NCI-H1048 (cell line): ENCODE measurements at regions not wholly inside any gene's neighbourhood (a gene's known extent, or its start where the extent isn't known, plus 50 kb on each side); places are given as distances from the start of the nearest gene placed in this dataset.

Source experiments
- DNase-seq: peaks from one replicate; lab custom pipeline; 2025; lab: John Stamatoyannopoulos, UW

DNA sequence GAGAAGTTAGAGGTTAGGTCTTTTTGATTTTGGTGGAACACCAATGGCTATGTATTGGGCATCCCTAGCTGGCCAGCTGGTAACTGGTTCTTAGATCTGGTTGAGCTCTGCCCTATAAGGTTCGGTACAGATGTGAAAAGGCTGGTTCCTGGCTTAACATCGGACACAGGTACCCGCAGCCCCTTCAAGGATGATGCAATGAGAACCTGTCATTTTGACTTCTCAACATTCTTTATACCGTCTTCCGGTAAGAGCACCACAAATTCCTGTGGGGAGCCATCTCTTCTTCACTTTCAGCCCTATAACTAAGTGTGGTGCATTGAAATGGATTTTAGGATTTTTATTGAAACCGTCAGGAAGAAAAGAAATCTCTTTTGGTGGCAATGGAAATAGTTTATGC is 222.8 kb downstream of the ADAMTS9 start:
- no peak for DNase-seq

DNA sequence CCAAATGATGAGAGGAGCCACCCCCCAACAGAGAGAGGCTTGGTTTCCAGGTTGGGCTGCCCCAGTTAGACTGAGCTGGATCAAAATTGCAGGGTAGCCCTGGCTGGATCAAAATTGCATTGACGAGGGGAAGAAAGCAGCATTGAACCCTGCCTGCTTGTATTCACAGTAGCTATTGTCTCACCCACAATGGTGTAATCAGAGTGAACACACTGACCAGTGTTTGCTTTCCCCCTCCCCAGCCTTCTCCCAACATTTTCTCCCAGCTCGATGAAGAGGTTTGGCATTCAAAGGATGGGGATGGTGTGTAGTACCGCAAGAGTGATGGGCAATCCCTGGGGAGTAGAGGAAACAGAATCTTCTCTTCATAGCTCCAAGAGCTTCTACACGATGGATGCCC is 223.8 kb downstream of the ADAMTS9 start:
- DNase-seq = no peak

DNA sequence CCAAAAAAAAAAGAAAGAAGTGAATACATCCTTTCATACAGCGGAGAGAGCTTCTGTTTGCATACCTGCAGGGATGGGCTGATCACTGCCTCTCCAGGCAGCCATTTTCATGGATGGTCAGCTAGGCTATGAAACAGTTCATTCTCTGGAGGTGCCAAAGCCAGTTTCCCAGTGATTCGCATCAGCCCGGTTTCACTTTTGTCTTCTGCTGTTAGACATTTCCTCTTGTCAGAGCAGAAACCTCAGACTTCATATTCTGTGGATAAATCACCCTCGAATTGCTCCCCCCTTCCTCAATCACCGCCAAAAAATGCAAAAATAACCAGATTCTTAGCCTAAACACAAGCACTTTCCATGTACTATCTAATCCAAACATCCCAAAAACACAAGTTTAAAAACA is 225.6 kb downstream of the ADAMTS9 start:
- DNase-seq = no peak

DNA sequence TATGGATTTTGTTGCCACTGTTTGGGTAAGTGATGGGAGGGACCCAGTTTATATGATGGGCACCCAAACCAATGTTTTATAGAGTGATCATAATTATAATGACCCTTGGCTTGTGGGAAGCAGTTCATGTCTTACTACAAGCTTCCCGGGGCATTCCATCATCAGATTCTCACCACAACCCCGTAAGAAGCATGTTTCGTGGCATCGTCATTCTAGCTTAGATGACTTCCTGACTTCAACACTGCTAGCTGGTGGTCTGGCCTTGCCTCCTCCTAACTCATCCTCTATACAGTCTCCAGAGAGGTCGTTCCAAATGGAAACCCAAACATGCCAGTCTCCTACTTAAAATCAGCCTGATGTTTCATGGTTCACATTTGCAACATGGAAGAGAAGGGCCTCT is 226.9 kb downstream of the ADAMTS9 start:
- DNase-seq = no peak

DNA sequence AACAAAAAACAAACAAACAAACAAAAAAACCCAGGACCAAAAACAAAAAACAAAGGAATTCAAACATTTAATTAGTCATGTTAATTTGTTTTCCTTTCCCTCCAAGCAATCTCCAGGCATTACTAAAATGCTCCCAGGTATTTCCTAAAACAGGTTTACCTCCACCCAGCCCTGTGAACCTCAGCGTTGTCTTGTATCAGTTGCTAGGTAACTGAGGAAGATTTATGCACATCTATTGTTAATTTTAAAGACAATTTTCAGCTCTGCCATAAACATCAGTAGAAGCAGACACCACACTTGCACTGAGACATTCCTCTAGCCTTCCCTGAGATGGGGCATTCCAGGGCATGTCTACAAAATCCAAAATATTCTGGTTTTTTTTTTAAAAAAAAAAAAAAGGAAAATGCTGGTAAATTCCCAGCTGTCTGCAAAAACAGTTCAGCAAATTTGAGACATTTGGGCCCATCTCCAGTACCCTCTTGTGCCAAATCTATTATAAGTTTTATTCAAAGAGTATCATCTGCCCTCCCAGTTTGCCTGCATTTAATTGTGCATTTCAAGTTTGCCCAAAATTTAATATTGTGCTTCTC is 227.6 kb downstream of the ADAMTS9 start:
- DNase-seq = no peak

DNA sequence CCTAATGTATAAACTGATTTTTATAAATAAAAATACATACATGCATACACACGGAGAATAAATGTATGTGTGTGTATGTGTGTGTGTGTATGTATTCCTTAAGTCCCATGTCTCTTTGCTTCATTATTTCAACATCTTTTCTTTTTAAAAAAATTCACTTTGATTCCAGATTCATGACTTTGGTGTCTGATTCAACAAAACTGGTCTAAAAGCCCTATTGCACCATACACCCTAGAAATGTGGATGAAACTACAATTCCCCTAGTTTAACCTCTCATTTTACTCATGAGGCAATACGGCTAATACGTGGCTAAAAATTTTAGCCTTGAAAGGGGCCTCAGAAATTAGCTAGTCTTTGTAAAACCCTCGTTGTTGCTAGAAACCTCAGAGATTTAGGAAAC is 228.1 kb downstream of the ADAMTS9 start:
- no peak for DNase-seq

DNA sequence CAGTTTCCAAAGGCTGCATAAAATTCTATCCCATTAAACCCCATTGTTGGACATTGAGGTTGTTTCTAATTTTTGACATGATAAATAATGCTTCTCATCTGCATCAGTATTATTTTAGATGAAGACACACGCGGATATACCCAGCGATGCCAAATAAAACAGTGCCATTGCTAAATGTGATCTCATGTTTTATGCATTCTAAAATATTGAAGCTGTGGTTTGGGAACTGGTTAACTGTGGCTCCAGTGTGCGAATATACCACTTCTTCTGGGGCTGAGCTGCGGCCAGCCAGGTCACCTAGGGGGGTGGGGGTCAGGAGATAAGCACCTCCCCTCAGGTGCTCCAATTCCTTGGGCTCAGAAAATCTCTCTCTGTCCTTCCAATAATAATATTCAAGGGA is 230.0 kb downstream of the ADAMTS9 start:
- DNase-seq = no peak

DNA sequence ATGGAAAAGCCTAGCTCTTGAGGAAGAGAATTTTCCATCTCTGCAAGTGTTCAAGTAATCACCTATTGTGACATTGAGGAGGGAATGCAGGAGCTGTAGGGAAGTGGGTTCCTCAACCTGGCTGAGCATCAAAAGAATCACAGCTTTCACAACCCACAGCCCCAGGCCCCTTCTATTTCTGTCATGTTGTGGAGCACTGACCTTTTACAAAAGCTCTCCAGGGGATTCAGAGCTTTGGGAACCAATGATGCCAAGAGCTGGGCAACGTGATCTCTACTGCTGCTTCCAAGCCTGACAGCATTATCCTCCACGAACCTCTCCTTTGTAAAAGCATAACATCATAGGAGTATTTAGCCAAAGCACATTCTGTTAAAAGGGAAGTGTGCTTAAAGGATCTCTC is 231.1 kb downstream of the ADAMTS9 start:
- no peak for DNase-seq

DNA sequence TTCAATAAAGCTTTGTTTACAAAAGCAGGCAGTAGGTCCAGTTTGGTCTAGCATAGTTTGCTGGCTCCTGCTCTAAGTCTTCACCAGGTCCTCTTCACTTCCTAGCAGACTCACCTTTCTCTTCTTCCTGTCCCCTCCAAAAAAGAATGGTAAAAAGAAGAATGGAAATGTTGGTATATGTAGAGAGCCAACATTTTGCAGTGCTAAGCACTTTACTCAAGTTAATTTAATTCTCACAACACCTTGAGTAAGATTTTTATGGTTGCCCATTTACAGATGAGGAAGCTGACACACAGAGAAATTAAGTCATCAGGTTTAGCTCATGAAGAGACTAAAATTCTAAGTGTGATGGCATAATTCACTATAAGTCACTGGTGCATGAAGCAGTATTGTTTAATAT is 230.1 kb upstream of the PRICKLE2 start:
- no peak for DNase-seq

DNA sequence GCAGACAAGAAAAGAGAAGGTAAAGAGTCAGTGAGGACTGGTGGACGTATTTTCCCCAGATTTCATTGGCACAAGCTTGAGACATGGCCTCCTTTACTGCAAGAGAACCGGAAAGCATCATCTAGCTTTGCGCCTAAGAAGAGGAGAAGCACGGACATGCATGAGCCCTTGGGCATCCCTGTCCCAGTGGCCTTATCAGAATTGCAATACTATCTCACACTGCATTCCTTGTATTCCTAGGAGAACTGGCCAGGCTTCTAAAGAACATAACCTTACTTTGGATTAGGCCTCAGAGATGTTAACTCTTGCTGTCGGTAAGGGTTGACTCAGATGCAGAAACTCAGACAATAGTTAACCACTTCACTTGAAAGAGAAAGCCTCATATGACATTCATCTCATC is 229.5 kb upstream of the PRICKLE2 start:
- no peak for DNase-seq

DNA sequence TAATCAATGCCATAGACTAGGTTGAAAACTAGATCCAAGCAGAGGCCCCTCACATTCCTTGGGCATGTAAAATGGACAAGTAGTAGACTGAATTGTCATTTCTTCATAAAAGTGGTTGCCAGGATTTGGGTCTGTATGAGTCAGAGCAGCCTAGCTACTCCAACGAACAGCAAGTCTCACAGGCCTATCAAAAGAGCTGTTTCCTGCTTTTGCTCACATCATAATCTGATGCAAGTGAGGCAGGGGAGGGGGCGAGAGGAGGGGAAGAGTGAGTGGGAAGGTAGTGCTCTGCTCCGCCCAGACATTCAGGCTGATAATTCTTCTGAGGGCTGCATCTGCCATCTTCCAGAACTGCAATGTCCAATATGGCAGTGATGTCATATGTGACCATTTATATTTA is 228.9 kb upstream of the PRICKLE2 start:
- no peak for DNase-seq

DNA sequence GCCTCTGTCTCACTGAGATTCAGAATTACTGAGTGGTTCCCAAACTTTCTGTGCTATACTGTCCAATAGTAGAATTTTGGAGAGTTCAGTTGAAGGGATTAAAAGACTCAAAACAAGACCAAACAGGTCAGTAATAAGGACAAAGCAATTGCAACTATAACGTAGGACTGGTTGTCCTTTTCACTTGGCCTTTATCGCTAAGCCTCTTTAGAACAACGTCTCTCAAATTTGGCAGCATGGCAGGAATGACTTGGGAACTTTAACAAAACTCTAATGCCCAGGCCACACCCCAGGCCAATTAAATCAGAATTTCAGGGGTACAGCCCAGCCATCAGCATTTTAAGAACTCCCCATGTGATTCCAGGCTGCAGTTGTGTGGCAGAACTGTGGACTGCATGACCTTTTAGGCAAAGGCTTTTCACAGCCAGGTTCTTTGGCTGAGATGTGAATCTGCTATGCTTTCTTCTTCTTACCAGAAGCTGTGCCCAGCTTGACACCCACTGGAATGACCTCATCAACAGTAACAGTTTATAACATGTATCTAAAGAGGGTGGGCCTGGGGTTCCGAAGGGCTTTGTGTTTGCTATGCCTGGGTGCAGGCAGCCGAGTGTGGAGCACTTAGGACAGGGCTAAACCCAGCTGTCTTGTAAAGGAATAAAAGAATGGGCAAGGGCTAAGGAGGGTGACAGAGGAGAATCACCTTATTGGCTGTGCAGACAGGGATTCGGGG is 226.2 kb upstream of the PRICKLE2 start:
- no peak for DNase-seq

DNA sequence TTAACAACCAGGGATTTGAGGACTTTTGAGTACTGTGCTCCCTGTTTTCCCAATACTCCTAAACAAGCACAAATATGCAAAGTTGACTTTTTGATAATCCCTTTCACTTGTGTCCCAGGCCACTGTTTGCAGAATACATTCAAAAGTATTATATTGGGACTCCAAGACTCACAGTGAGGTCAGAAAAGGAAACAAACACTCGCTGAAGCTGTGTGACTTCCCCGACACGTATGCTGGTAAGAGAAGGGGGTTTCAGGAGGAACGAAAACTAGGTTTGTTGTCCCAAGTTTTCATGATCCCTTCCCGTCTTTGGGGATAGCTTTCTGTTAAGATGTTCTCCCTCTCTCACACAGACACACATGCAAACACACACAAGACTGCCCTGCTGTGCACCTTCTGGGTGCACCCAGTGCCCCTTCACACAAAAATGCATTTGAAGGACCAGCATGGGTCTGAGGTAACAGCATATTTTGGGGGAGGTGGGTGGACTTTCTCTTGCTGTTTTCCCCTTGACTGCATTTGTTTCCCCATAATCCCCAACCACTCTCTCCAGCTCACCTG is 225.2 kb upstream of the PRICKLE2 start:
- DNase-seq = no peak

DNA sequence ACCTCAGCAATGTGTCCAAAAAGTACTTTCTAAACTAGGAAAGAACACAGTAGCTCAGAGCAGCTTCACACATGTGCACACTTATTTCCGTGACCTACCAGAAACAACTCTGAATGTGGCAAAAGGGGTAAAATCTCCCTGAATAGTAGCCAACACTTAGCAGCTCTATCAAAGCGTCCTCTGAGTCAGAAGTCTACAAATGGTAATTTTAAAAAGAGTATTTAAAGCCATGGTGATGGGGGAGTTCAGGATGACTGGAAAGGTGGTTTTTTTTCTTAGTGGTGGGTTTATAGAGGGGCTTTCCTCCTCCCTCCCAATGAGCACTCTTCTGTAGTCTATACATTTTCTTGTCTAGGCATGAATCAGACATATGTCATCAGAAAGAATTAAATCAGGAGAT is 223.8 kb upstream of the PRICKLE2 start:
- no peak for DNase-seq

DNA sequence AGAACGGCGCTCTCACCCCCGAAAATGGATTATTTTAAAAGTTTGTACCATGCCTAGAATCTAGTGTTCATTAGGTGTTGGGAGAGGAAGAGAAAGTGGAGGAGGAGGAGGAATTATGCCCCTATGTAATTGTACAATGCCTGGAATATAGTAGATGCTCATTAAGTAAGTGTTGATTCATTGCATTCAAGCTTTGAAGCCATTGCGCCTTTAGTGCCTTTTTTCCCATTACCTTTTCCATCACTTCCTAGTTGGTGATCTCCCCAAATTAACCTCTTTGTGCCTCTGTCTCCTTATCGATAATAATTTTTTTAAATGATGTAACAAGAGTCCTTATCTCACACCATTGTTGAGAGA is 220.7 kb upstream of the PRICKLE2 start:
- no peak for DNase-seq

DNA sequence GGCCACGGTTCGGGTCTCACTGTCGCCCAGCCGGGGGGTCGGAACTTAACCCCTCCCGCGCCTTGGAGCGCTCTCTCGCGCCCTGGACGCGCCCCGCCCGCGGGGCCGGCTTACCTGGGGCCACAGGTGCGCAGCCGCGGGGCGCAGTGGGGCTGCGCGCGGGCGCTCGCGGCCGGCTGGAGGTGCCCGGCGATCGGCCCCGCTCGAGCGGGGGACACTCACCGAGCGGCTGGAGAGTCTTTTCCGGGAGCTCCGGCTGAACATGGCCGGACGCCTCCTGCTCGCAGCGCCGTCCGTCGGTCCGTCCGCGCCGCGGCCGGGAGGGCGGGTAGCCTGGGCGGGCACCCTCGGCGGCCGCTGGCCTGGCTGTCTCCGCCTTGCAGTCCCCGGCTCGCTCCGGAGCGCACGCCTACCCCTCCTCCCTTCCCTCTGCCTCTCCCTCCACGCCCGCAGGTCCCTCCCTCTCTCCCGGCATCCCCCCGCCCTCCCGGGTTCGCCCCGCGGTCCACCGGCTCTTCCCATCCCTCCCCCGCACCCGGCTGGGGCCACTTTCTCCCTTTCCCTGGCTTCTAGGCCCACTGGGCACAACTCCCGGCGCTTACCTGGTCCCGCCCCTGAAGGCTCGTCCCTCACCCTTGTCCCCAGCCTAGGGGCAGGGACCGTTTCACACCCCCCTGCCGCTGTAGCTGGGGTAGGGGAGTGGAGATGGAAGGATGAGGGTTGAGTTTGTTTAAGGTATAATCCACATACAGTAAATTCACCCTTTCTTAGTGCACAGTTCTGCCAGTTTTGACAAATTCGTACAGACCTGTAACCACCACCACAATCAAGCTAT is 220.1 kb upstream of the PRICKLE2 start:
- no peak for DNase-seq

DNA sequence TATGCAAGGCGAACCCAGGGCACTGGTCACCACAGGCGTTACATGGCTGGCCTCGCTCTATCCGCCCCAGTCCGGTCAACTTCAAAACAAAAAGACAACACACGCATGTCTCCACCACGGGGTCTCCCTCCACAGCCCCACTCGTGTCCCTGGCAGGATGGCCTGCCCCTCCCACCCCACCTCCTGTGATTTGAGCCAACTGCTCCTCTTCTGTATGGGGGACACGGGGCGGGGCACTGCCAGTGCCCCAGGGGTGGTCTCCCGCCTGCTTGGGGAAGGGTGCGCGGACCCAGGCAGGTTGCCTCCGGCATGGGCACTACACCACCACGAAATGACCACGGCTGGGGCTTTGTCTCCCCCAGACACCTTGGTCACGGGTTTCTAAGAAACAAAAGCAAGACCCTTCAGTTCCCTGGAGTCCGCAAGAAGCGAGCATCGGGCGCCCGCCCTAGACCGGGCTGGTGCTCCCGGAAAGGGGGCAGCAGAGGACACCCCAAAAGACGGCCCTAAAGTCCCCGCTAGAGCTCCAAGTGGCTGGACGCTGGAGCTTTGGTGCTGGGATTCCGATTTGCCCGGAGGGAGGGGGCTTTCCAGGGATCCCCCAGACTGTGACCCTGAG is 219.3 kb upstream of the PRICKLE2 start:
- no peak for DNase-seq

DNA sequence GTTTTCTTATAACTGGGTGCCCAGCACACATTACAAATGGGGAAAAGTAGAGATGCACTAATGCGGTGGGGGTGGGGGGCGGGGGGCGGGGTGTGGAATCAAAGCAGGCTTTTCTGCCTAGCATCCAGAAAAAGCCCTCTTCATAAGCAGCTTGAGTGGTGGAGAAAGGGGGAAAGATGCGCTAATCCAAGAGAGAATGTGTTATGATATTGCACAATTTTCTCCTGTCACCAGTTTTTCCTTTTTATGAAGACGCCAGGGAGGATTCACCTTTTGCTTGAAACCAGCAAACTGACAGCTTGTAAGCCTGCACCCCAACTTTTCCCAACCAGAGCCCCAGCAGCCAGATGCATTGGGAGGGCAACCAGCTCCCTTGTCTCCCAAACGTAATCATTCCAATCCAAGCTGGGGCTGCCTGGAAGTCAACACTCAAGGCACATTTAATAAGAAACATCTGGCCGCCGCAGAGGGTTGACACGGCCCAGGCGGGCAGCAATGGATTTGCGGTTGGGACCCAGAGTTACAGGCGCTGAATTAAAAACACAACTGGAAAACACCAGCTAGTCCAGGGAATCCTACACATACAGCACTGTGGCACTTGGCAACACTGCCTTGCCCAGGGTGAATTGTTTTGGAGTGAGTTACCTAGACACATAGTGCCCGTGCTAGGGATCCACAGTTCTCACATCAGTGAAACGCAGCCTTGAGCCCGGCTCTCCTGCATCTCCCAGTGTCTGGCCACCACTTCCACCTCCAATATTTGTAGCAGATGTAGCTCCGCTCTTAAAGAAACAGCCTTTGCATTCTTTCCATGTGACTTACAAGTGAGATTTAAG is 218.5 kb upstream of the PRICKLE2 start:
- DNase-seq = no peak

DNA sequence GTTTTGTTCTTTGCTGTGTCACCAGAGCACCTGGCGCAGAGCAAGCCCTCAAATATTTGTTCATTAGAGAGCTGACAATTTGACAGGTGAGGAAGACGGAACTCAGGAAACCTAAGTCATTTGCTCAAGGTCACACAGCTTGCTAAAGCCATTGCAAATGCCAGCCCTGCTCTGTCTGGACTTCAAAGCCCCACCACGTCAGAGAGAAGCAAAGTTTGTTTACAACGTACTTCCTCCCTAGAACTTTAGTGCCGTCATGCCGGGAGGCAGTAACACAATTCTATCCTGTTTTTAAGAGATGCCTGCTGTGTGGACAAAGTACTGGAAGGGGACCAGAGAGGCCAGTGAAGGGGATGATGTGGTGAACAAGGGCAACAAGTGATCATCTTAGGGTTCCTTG is 216.6 kb upstream of the PRICKLE2 start:
- no peak for DNase-seq

DNA sequence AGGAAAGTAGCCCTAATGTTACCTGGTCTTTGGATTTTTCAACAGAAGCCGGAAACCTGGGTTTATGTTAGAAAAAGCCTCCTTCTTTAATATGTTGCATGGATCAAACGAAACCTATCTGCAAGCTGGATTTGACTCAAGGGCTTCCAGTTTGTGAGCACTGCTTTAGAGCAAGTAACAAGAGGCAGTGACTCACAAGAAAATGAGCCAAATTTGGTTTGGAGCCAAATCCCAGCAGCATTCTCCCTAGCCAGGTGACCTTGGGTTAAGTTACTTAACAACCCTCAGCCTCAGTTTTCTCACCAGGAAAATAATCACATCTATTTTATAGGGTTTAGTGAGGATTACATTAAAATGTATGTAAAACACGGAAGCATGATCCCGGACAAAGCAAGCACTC is 215.2 kb upstream of the PRICKLE2 start:
- no peak for DNase-seq

DNA sequence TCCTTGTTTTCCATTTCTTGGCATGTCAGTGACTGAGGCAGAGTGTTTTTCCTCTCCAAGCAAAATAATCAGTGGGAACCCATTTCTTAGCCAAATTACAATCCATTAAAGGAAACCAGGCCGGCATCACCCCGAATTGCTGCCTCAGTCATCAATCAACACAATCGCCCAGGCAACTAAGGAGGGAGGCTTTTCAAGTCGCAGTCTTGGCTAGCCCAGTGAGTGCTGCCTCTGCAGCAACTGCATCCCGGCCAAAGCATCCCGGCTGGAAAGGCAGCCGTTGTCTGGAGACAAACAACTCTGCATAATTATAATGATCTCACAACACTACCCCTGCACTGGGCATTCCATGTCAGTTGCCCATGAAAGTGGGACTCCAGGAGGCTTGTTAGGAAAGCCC is 213.5 kb upstream of the PRICKLE2 start:
- DNase-seq = no peak

DNA sequence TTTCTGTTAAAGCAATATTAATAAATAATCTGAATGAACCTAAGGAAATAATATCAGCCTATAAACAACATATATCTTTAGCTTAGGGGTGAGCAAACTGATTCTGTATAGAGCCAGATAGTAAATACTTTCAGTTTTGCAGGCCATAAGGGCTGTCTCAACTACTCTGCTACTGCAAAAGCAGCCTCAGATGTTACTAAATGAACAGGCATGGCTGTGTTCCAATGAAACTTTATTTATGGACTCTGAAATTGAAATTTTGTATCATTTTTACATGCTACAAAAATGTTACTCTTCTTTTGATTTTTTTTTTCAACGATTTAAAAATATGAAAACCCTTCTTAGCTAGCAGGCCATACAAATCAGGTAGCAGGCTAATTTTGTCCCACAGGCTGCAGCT is 212.8 kb upstream of the PRICKLE2 start:
- no peak for DNase-seq
